A673 (cell line): ENCODE measurements at regions not wholly inside any gene's neighbourhood (a gene's known extent, or its start where the extent isn't known, plus 50 kb on each side); places are given as distances from the start of the nearest gene placed in this dataset.

ENCODE experiments used
- BruUV-seq: library from RNA; stranded (reverse); fragments of 400-500 nt; replicated peaks from 2 replicates; lab custom pipeline; 2021; lab: Mats Ljungman, UMichigan
- CTCF ChIA-PET: fragments of 300-600 bp; sonication (Branson Sonifier 250); formaldehyde crosslinking; loops from one replicate; lab custom pipeline; 2022; ENCODE audit warnings: antibody characterized with exemption; lab: Charles Lee
- POLR2A ChIA-PET: fragments of 300-600 bp; sonication (Branson Sonifier 250); formaldehyde crosslinking; loops from one replicate; lab custom pipeline; 2022; ENCODE audit warnings: antibody characterized with exemption; ENCODE audit not compliant: low non-redundant PET; lab: Charles Lee
- DNase-seq: peaks from one replicate; pipeline ENCODE4 v3.0.0-alpha.2; 2015; ENCODE audit warnings: low spot score
- H3K27ac ChIP-seq: fragments of 200-600 bp; sonication (generic); 2 replicates; pipeline ENCODE4 v1.5.1; 2016; ENCODE audit warnings: mixed run types, low read depth, mild to moderate bottlenecking, mixed read lengths, antibody characterized with exemption, low read length; ENCODE audit not compliant: poor library complexity, severe bottlenecking
- H3K27me3 ChIP-seq: fragments of 200-600 bp; sonication (generic); replicated peaks from 2 replicates; pipeline ENCODE4 v1.6.1; 2017; ENCODE audit warnings: mixed run types, low read depth, mild to moderate bottlenecking, mixed read lengths, antibody characterized with exemption, low read length; ENCODE audit not compliant: insufficient read depth, poor library complexity
- H3K36me3 ChIP-seq: fragments of 200-600 bp; sonication (generic); 2 replicates; pipeline ENCODE4 v1.6.1; 2016; ENCODE audit warnings: mixed run types, mild to moderate bottlenecking, mixed read lengths, antibody characterized with exemption, low read length; ENCODE audit not compliant: insufficient read depth, poor library complexity, severe bottlenecking
- H3K4me1 ChIP-seq: fragments of 200-600 bp; sonication (generic); 2 replicates; pipeline ENCODE4 v1.6.1; 2017; ENCODE audit warnings: mixed run types, mild to moderate bottlenecking, mixed read lengths, antibody characterized with exemption, low read length; ENCODE audit not compliant: insufficient read depth, poor library complexity, severe bottlenecking
- H3K4me3 ChIP-seq: fragments of 200-600 bp; sonication (generic); 2 replicates; pipeline ENCODE4 v1.5.1; 2016; ENCODE audit warnings: low read depth, mixed run types, mild to moderate bottlenecking, mixed read lengths, low read length; ENCODE audit not compliant: poor library complexity, severe bottlenecking
- H3K9me3 ChIP-seq: fragments of 200-600 bp; sonication (generic); 2 replicates; pipeline ENCODE4 v1.6.1; 2016; ENCODE audit warnings: mixed run types, low read depth, mild to moderate bottlenecking, mixed read lengths, antibody characterized with exemption, low read length; ENCODE audit not compliant: poor library complexity, severe bottlenecking
- EZH2 ChIP-seq: fragments of 200-600 bp; sonication (generic); IDR thresholded peaks from 2 replicates; pipeline ENCODE4 v1.6.1; 2017; ENCODE audit warnings: borderline replicate concordance, low read depth, mild to moderate bottlenecking, mixed read lengths, antibody characterized with exemption, low read length; ENCODE audit not compliant: poor library complexity, severe bottlenecking
- intact Hi-C: fragments of 100-400 bp; cut with micrococcal nuclease; formaldehyde crosslinking; loops from one replicate; pipeline ENCODE4 v1.10.0; 2022; ENCODE audit not compliant: unreplicated experiment
- TF ChIP-seq, protein P1 (sequence below): fragments of 300-800, 200-600 bp; sonication (generic); conservative IDR thresholded peaks from 2 replicates; pipeline ENCODE4 v1.5.1; 2017; ENCODE audit warnings: low read depth, mild to moderate bottlenecking, antibody characterized with exemption, low read length, moderate library complexity, mixed read lengths

DNA sequence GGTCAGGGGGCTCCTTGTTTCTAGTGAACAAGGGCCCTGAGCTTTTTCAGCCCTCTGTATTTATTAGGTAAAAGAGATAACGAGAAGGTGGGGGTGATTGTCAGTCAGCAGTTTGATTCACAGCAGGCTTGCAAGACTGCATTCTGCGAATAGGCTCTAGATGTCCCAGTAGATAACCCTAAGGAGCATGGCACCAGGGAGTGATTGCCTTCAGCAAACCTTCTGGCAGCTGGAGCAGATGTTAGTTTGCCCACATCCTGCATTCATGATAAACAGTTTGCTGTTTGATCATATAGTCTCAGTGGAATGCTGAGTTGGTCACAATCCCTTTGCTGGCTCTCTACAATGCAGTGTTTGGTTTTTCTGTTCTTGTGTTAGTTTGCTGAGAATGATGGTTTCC, 161.3 kb upstream of the GADL1 start:
- Histone ChIP-seq H3K27ac (no peak overlapping the region), H3K9me3 (no peaks in the 10 kb centered on the region), H3K27me3 (no peaks in the 10 kb centered on the region), H3K4me1 (no peaks in the 10 kb centered on the region), H3K36me3 (no peaks in the 10 kb centered on the region), H3K4me3 (no peak overlapping the region)
- POLR2A ChIA-PET = no interaction called here
- CTCF ChIA-PET = no interaction called here
- no peak for TF ChIP-seq EZH2
- TF ChIP-seq, protein P1, sequence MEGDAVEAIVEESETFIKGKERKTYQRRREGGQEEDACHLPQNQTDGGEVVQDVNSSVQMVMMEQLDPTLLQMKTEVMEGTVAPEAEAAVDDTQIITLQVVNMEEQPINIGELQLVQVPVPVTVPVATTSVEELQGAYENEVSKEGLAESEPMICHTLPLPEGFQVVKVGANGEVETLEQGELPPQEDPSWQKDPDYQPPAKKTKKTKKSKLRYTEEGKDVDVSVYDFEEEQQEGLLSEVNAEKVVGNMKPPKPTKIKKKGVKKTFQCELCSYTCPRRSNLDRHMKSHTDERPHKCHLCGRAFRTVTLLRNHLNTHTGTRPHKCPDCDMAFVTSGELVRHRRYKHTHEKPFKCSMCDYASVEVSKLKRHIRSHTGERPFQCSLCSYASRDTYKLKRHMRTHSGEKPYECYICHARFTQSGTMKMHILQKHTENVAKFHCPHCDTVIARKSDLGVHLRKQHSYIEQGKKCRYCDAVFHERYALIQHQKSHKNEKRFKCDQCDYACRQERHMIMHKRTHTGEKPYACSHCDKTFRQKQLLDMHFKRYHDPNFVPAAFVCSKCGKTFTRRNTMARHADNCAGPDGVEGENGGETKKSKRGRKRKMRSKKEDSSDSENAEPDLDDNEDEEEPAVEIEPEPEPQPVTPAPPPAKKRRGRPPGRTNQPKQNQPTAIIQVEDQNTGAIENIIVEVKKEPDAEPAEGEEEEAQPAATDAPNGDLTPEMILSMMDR = no peak
- no peak for DNase-seq
- no TSS peak for BruUV-seq
- intact Hi-C loops = no loop called here

DNA sequence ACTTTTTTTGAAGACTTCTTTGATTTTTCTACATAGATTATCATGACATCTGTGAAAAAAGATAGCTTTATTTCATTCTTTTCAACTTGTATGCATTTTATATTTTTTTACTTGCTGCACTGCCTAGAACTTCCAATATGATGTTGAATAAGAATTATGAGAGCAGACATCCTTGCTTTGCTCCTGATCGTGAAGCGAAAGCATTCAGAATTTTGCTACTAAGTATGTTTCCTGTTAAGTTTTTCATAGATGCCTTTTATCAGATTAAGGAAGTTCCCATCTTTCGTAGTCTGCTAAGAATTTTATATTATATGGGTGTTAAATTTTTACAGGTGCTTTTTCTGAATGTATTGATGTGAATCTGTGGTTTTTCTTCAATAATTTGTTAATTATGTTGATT, 163.4 kb upstream of the GADL1 start:
- Histone ChIP-seq H3K4me3 (no peak overlapping the region), H3K4me1 (no peaks in the 10 kb centered on the region), H3K27me3 (no peaks in the 10 kb centered on the region), H3K27ac (no peak overlapping the region), H3K36me3 (no peaks in the 10 kb centered on the region), H3K9me3 (no peaks in the 10 kb centered on the region)
- TF ChIP-seq, protein P1 = no peak
- no TSS peak for BruUV-seq
- intact Hi-C loops = no loop called here
- no peak for DNase-seq
- POLR2A ChIA-PET = no interaction called here
- CTCF ChIA-PET = no interaction called here

DNA sequence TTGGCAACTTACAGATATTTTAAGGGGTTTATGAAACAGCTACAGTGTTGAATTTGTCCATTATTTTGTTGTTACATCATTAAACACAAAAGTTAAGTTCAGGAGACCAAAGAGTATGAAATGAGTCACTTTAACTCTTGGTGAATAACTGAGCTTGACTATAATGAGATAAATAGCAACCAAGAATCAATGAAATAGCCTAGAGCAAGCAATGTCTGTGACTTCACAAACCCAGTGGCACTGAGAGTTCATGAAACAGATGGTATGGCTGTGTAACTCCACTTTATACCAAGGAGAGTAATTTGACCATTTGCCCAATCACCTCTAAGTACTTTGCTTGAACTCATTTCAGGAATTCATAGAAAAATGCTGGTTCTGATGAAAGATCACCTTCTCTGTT, 169.6 kb upstream of the GADL1 start:
- ChIA-PET CTCF (no interaction called here), POLR2A (no interaction called here)
- no peaks in the 10 kb centered on the region for H3K9me3 ChIP-seq
- H3K36me3 ChIP-seq = no peaks in the 10 kb centered on the region
- BruUV-seq = no TSS peak
- no peak overlapping the region for H3K4me3 ChIP-seq
- H3K4me1 ChIP-seq = no peaks in the 10 kb centered on the region
- TF ChIP-seq EZH2 = no peak
- no peak overlapping the region for H3K27ac ChIP-seq
- no peak for DNase-seq
- intact Hi-C loops = no loop called here
- H3K27me3 ChIP-seq = no peaks in the 10 kb centered on the region

DNA sequence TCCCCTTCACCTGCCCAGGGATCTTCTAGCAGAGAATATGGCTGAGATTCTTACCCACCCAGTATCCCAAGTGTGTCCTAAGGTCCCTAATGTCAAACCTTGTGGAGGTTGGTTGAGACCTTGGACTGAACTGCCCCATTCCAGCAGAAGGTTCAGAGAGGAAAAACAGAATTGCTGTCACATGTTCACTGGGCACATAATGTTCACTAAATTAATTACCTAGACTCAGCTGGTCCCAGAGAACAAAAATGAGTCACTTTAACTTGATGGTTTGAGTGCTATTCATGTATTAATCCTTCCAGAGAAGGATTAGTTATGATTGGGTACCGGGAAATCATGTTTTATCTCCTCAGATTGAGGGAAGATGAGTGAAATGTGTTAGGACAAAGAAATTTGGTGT, 171.3 kb upstream of the GADL1 start:
- Histone ChIP-seq H3K27ac (no peak overlapping the region), H3K4me3 (no peak overlapping the region), H3K4me1 (no peaks in the 10 kb centered on the region), H3K27me3 (no peaks in the 10 kb centered on the region), H3K9me3 (no peaks in the 10 kb centered on the region), H3K36me3 (no peaks in the 10 kb centered on the region)
- intact Hi-C loops = no loop called here
- DNase-seq = no peak
- no TSS peak for BruUV-seq
- TF ChIP-seq, protein P1 = no peak
- no peak for TF ChIP-seq EZH2
- CTCF ChIA-PET = no interaction called here
- POLR2A ChIA-PET = no interaction called here
